ENCODE measurements at regions not wholly inside any gene's neighbourhood (a gene's known extent, or its start where the extent isn't known, plus 50 kb on each side); places are given as distances from the start of the nearest gene placed in this dataset.

DNA sequence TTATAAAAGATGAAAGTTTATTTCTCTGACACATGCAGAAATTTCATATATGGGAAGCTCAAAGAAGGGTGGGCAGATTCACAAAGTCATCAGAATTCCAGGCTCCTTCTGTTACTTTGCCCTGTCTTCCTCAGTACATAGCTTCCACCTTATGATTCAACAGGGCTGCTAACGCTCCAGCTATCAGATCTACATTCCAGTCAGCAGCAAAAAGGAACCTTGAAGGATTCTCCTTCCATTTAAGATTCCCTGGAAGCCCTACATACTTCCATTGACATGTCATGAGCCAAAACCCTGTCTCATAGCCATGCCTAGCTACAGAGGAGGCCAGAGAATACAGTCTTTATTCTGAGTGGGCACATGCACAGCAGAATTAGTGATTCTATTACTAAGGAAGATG lies 103.3 kb downstream of the NCR2 start:
- H3K4me3 Mint-ChIP-seq = no peak overlapping the region
- intact Hi-C loops (cut with micrococcal nuclease) = no loop called here
- no peak overlapping the region for H3K27ac Mint-ChIP-seq

DNA sequence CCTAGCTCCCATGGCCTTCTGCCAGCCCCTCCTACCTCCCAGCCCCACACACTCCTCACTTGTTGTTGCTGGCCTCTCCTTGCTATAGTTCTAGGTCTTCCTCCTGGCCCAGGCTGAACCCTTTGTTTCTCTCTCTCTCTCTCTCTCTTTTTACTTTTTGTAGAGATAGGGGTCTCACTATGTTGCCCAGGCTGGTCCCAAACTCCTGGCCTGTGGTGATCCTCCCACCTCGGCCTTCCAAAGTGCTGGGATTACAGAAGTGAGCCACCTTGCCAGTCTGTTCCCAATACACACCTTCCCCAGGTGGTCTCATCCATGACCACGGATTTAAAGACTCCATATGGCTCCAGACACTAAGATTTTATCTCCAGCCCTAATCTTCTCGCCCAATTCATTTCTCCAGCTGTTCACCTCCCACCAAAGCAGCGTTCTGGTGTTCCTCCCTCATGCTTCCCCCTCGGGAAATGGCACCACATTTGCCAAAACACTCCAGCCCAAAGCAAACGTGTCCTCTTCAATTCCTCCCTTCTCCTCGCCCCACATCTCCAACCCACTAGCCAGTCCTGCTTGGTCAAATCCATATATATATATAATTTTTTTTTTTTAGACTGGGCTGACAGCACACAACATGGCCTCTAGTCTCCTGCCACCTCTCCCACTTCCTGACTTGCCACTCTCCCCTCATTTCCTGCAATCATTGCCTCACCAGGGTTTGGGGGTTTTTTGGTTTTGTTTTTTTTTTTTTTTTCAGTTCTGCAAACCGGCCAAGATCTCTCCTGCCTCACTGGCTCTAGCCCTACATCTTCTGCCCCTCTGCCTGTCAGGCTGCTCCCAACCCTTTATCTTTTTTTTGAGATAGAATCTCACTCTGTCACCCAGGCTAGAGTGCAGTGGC lies 104.4 kb downstream of the NCR2 start:
- no peaks in the 10 kb centered on the region for H3K36me3 Mint-ChIP-seq (ENCODE audit: low read depth)
- peak; percentile 73 for DNase-seq
- H3K4me1 Mint-ChIP-seq = peaks cover 29% of the 10 kb centered on the region
- H3K9me3 Mint-ChIP-seq = no peaks in the 10 kb centered on the region
- H3K4me3 Mint-ChIP-seq = peak overlapping the region; percentile 48
- intact Hi-C loops (cut with micrococcal nuclease) = no loop called here
- peak overlapping the region; percentile 48 for H3K27ac Mint-ChIP-seq
- H3K27me3 Mint-ChIP-seq = peaks cover 37% of the 10 kb centered on the region

More for the DNA sequence above, 103.3 kb downstream of the NCR2 start:
- no peak for DNase-seq
- H3K36me3 Mint-ChIP-seq (ENCODE audit: low read depth) = no peaks in the 10 kb centered on the region
- no peaks in the 10 kb centered on the region for H3K9me3 Mint-ChIP-seq
- H3K4me1 Mint-ChIP-seq = peaks cover 29% of the 10 kb centered on the region
- H3K27me3 Mint-ChIP-seq = peaks cover 28% of the 10 kb centered on the region

DNA sequence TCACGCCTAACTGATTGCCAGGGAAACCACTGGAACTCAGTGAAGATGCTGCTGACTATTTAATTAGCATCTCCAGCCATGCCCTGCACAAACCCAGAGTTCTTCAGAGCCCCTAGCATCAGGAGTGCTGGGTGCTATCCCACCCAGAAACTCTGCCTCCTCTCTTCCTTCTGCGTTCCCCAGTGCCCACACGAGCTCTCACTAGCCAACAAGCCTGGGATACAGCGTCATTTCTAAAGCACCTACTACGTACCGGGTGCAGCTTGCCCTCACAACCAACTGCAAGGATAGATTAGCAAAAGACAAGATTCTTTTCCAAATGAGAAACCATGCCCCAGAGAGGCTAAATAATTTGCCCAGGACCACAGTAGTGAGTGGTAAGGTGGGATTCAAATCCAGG lies 105.2 kb upstream of the FOXP4 start:
- peaks cover 39% of the 10 kb centered on the region for H3K27me3 Mint-ChIP-seq
- intact Hi-C loops (cut with micrococcal nuclease) = no loop called here
- H3K4me1 Mint-ChIP-seq = peaks cover 29% of the 10 kb centered on the region

DNA sequence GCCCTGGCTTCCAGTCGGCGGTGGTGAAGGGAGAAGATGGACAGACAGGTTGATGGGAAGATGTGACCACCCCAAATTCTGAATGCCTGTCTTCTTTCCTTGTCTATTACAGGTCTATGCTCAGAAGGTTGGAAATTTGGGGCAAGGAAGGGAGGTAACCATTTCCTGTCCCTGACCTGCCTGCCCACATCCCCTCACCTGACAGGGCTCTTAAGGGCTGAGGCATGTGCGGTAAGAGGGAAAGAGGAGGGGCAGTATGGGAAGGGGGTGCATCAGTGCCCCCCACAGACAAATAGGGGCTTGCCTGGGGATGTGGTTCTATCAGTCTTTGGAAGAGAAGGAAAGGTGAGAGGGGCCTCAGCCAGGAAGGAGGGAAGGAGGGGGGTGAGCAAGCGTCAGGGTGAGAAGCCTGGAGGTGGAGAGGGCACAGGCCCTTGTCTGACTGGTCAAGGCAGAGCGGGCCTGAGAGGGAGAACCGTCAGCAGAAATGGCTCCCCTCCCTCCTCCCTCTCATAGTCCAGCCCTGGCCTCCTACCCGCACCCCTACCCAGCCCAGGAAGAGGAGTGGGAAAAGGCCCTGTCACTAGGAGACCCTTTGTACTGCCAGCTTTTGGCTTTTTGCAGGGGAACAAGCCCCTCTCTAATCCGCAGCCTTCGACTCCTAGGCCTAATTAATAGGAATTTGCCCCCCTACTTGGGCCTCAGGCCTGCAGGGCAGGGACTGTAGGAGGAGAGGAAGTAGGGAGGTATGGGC lies 104.4 kb upstream of the FOXP4 start:
- Mint-ChIP-seq H3K4me3 (peak overlapping the region; percentile 48), H3K9me3 (no peaks in the 10 kb centered on the region), H3K36me3 (ENCODE audit: low read depth) (no peaks in the 10 kb centered on the region), H3K4me1 (peaks cover 29% of the 10 kb centered on the region), H3K27me3 (peaks cover 36% of the 10 kb centered on the region), H3K27ac (no peak overlapping the region)
- intact Hi-C loops (cut with micrococcal nuclease) = no loop called here
- DNase-seq = peak; percentile 66

More for the DNA sequence above, 105.2 kb upstream of the FOXP4 start:
- no peaks in the 10 kb centered on the region for H3K36me3 Mint-ChIP-seq (ENCODE audit: low read depth)
- H3K4me3 Mint-ChIP-seq = peak overlapping the region; percentile 48
- H3K27ac Mint-ChIP-seq = no peak overlapping the region
- no peaks in the 10 kb centered on the region for H3K9me3 Mint-ChIP-seq
- DNase-seq = no peak

DNA sequence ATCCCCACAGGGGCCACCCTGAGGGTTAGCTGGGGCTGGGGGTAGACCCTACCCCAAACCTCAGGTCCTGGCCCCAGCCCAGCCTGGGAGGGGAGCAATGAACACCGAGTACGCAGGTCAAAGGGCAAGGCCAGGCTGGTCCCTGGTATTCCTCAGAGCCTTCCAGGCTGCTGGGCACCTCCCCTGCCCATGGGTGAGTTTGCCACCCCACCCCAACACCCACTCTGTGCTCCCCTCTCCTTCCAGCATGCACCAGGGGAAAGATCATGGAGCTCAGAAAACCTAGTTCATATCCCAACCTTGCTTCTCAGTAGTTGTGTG lies 103.9 kb upstream of the FOXP4 start:
- H3K27me3 Mint-ChIP-seq = peaks cover 36% of the 10 kb centered on the region
- H3K4me3 Mint-ChIP-seq = no peak overlapping the region
- no peaks in the 10 kb centered on the region for H3K9me3 Mint-ChIP-seq
- peaks cover 29% of the 10 kb centered on the region for H3K4me1 Mint-ChIP-seq
- DNase-seq = no peak
- H3K27ac Mint-ChIP-seq = no peak overlapping the region
- intact Hi-C loops (cut with micrococcal nuclease) = no loop called here
- H3K36me3 Mint-ChIP-seq (ENCODE audit: low read depth) = no peaks in the 10 kb centered on the region

DNA sequence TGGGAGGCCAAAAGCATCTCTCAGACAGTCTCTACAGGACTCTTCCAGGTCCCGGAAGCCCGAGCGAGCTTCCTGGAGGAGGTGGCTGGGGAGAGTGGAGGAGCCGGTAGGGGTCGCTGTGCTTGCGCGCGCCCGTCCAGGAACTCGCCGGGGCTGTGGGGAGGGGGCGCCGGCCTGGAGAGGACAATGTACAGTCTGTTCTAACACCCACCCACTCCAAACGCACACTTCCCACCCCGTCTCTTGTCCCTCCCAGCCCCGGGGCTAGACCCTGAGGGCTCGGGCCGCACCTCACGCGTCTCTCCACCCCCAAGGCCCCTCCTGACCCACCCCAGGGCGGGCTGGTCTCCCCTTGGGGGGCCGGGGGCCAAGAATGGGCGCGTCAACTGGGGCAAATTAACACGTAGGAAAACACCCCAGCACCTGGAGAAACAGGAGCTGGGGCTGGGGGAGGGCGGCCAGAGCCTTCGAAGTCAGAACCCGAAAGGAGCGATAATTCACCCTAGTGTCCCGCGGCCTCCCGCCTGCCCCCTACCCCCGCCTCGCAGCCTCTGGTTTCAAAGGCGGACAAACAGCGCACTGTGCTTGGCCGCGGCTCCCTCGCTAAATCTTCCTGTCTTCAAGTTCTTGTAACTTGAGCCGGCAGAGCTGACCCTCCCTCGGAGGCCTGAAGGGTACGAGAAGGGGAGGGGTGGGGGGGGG lies 103.2 kb upstream of the FOXP4 start:
- Mint-ChIP-seq H3K4me3 (no peak overlapping the region), H3K27me3 (peaks cover 37% of the 10 kb centered on the region), H3K4me1 (peaks cover 29% of the 10 kb centered on the region), H3K27ac (no peak overlapping the region), H3K36me3 (ENCODE audit: low read depth) (no peaks in the 10 kb centered on the region), H3K9me3 (no peaks in the 10 kb centered on the region)
- intact Hi-C loops (cut with micrococcal nuclease) = no loop called here
- no peak for DNase-seq

DNA sequence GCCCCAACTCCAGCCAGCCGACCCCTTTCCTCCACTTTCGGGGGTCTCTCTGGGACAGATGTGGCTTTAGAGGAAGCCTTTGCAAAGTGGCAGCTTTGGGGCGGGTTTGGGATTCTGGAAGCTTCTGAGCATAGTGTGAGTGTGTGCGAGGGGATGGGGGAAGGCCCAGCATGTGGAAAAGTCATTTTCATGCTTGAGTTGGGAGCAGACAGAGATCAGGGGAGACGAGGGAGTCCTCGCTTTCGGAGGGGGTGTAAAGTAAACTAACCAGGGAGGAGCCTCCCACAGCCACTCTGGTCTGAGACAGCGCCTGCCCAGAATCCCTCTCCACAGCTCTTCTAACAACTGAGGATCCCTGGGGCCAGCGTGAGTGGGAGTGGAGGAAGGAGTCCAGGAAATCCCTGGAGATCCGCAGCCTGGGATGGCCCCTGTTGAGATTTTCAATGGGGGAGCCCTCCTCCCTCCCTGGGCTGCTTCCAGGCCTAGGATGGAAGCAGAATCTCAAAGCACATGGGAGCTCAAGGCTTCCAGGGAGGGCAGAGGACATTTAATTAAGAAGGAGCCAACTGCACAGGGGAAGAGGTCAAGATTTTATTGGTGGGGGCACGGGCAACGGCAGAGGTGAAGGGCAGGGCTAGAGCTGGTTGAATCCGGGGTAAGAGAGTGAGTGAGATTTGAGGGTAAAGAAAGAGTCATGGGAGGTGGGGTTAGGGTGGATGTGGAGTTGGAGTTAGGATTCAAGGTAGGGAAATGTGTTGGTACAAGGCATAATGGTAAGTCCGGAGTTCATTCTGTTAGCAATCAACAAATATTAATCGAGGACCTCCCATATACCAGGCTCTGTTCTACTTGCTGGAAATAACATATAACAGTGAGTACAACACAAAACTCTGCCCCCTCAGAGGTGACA lies 102.3 kb upstream of the FOXP4 start:
- Mint-ChIP-seq H3K27ac (no peak overlapping the region), H3K36me3 (ENCODE audit: low read depth) (no peaks in the 10 kb centered on the region), H3K9me3 (no peaks in the 10 kb centered on the region), H3K4me1 (peaks cover 29% of the 10 kb centered on the region), H3K4me3 (no peak overlapping the region), H3K27me3 (peaks cover 38% of the 10 kb centered on the region)
- intact Hi-C loops (cut with micrococcal nuclease) = no loop called here
- no peak for DNase-seq

DNA sequence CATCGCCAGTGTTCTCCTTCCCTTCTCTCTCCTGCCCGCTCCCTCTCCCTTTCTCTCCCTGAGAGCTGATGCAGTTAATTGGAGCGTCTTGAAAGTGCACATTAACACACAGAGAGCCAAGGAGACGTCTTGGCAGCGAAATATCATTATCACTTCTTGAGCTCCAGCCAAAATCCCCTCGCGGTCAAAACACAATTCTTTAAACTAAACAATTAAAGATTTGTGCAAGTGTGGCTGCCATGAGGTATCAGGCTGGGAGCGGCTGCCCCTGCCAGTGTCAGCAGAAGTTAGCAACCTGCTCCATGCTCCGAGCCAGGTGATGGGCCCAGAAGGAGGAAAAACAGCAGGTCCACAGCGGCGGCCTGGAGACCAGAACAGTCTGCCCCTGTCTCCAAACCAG lies 100.9 kb upstream of the FOXP4 start:
- no peak overlapping the region for H3K27ac Mint-ChIP-seq
- peaks cover 35% of the 10 kb centered on the region for H3K27me3 Mint-ChIP-seq
- H3K4me3 Mint-ChIP-seq = no peak overlapping the region
- no peaks in the 10 kb centered on the region for H3K9me3 Mint-ChIP-seq
- peaks cover 18% of the 10 kb centered on the region for H3K4me1 Mint-ChIP-seq
- intact Hi-C loops (cut with micrococcal nuclease) = no loop called here
- no peak for DNase-seq
- H3K36me3 Mint-ChIP-seq (ENCODE audit: low read depth) = no peaks in the 10 kb centered on the region

DNA sequence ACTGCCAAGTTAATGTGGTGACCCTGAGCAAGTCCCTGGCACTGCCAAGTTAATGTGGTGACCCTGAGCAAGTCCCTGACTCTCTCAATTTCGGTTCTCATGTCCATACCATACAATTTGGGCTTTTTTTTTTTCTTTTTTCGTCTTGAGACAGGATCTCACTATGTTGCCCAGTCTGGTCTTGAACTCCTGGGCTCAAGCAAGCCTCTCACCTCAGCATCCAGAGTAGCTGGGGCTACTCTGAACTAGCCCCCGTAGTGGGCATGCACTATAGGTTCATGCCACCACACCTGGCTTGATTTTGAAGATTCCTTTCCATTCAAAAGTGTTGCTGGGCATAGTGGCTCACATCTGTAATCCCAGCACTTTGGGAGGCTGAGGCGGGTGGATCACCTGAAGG lies 100.0 kb upstream of the FOXP4 start:
- intact Hi-C loops (cut with micrococcal nuclease) = no loop called here
- Mint-ChIP-seq H3K4me1 (peaks cover 9% of the 10 kb centered on the region), H3K9me3 (no peaks in the 10 kb centered on the region), H3K4me3 (no peak overlapping the region), H3K36me3 (ENCODE audit: low read depth) (no peaks in the 10 kb centered on the region), H3K27ac (no peak overlapping the region), H3K27me3 (peaks cover 37% of the 10 kb centered on the region)
- no peak for DNase-seq

DNA sequence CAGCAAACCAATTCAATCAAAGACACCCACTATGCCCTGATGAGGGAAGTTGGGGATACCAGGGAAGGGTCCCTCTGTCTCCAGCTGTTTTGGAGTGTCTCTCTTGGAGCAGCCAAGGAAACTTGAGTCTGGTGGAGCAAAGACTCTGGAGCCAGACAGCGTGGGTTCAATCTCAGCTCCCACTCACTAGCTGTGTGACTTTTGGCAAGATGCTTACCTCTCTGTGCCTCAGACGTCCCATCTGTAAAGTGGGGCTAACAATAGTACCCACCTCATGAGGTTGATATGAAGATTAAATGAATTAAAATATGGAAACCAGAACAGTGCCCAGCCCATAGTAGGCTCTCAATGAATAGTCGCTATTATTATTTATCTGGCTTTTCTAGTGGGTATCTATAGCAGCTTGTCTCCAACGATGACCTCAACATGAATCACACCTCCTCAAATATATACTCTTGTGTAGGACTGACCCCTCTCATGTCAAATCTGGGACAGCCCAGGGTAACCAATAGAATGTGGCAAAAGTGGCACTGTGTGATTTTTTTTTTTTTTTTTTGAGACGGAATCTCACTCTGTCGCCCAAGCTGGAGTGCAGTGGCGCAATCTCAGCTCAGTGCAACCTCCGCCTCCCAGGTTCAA lies 99.2 kb upstream of the FOXP4 start:
- no peak for DNase-seq
- peaks cover 2% of the 10 kb centered on the region for H3K4me1 Mint-ChIP-seq
- peaks cover 37% of the 10 kb centered on the region for H3K27me3 Mint-ChIP-seq
- no peaks in the 10 kb centered on the region for H3K36me3 Mint-ChIP-seq (ENCODE audit: low read depth)
- H3K27ac Mint-ChIP-seq = no peak overlapping the region
- intact Hi-C loops (cut with micrococcal nuclease) = no loop called here
- no peaks in the 10 kb centered on the region for H3K9me3 Mint-ChIP-seq
- H3K4me3 Mint-ChIP-seq = no peak overlapping the region

DNA sequence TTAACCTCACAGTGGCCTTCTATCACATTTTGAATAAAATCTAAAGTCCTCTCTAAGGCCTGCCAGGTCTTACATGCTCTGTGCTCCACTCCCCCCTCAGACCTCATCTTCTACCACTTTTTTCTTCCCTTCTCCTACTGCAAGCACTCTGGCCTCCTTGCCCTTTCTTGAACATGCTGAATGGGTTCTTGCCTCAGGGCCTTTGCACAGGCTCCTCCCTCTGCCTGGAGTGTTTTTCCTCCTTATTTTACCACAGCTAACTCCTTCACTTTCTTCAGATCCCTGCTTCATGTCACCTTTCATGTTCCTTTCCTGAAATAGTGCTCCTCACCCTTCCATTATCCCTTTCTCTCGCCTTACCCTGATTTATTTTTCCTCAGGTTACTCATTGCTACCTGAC lies 97.9 kb upstream of the FOXP4 start:
- no peaks in the 10 kb centered on the region for H3K36me3 Mint-ChIP-seq (ENCODE audit: low read depth)
- no peak overlapping the region for H3K27ac Mint-ChIP-seq
- intact Hi-C loops (cut with micrococcal nuclease) = no loop called here
- no peaks in the 10 kb centered on the region for H3K9me3 Mint-ChIP-seq
- no peak overlapping the region for H3K4me3 Mint-ChIP-seq
- H3K27me3 Mint-ChIP-seq = peaks cover 33% of the 10 kb centered on the region
- DNase-seq = no peak
- H3K4me1 Mint-ChIP-seq = no peaks in the 10 kb centered on the region

DNA sequence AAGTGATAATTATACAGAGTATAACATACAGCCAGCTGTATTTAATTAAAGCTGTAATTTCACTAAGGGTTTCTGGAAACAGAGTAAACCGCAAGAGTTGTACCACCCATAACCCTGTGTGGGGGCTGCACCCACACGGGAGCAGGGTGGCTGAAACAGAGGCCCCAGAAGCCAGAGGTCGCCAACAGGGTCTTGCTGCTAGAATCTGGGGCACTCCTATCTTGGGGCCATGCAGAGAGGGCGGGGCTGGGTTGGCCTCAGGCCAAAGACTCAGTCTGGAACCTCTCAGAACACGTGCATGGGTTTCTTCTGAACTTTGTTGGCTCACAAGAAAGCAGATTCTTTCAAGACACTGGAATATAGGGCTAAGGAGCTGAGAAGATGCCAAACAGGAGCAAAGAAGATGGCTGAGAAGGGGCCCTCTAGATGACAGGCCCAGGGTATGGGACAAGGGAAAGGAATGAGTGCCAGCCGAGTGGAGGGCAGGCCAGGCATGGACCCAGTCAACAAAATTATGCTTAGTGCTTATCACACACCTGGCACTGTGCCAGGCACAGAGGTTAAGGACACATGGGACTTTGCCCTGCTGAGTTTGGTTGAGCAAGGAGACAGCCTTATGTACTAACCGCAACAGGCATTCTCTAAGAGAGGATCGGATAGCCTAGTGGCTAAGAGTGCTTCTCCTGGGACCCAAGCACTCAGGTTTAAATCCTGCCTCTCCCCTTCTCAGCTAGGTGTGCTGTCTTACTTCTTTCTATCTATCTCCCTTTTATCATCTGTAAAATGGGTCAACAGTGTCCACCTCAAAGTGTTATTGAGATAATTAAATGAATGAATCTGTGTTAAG lies 96.6 kb upstream of the FOXP4 start:
- no peak for DNase-seq
- Mint-ChIP-seq H3K9me3 (no peaks in the 10 kb centered on the region), H3K4me1 (no peaks in the 10 kb centered on the region), H3K27me3 (peaks cover 21% of the 10 kb centered on the region), H3K36me3 (ENCODE audit: low read depth) (no peaks in the 10 kb centered on the region), H3K27ac (no peak overlapping the region), H3K4me3 (no peak overlapping the region)
- intact Hi-C loops (cut with micrococcal nuclease) = no loop called here
